Activated CD4-positive, alpha-beta T cell treated with anti-CD3 and anti-CD28 coated beads, Interleukin-2, Interleukin-6, amounts not matched to agents 100 ng/mL and 50 ng/mL, durations not matched to agents 16 hours and 8 hours (primary cell): ENCODE measurements at regions not wholly inside any gene's neighbourhood (a gene's known extent, or its start where the extent isn't known, plus 50 kb on each side); places are given as distances from the start of the nearest gene placed in this dataset.

Source experiments
- DNase-seq: peaks from one replicate; pipeline ENCODE4 v3.0.0-alpha.2; 2020

DNA sequence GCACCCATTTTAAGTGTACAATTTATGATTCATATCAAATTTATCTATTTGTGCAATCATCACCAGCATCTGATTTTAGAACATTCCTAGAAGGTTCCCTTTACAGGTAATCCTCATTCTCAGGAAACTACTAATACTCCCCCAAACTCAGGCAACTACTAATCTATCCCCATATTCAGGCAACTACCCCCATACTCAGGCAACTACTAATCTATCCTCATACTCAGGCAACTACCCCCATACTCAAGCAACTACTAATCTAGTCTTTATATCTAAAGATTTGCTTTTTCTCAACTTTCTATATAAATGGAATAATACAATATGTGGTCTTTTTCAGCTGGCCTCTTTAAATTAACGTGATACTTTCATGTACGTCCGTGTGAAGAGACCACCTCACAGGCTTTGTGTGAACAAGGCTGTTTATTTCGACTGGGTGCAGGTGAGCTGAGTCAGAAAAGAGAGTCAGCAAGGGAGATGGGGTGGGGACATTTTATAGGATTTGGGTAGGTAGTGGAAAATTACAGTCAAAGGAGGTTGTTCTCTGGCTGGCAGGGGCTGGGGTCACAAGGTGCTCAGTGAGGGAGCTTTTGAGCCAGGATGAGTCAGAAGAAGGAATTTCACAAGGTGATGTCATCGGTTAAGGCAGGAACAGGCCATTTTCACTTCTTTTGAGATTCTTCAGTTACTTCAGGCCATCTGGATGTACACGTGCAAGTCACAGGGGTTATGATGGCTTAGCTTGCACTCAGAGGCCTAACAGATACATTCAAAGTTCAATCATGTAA lies 1444.5 kb upstream of the CADM2 start:
- DNase-seq: no peak

DNA sequence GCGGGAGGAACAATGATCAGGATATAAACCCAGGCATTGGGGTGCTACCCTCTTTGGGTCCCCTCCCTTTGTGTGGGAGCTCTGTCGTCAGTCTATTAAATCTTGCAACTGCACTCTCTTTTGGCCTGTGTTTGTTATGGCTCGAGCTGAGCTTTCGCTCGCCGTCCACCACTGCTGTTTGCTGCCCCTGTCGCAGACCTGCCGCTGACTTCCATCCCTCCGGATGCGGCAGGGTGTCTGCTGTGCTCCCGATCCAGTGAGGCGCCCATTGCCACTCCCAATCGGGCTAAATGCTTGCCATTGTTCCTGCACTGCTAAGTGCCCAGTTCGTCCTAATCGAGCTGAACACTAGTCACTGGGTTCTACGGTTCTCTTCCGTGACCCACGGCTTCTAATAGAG lies 1443.7 kb upstream of the CADM2 start:
- no peak for DNase-seq

DNA sequence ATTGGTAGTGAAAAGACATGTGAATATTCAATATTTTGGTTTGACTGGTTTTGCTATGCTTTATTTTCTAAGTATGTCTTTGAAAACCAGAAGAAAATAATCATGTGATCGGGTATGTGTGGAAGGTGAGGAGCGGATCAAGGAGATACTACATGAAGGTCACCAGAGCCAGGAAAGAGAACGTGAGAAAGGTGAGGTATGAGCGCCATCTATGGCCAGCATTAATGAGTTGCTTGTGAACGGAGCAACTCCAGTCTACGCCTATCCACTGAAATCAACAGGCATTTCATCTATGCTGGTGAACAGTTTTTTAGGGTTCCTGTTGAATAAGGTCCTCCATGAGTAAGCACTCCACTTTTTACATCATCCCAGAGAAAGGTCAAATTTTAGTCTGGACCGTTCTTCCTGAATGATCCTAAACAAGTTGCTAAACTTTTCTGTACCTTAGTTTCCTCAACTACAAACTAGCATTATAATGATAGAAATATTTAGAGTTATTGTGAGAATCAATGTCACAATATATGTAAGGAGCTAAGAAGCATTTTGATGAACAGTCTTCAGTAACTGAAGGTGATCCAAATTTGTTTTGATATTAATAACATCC lies 1435.2 kb upstream of the CADM2 start:
- peak; percentile 33 for DNase-seq

DNA sequence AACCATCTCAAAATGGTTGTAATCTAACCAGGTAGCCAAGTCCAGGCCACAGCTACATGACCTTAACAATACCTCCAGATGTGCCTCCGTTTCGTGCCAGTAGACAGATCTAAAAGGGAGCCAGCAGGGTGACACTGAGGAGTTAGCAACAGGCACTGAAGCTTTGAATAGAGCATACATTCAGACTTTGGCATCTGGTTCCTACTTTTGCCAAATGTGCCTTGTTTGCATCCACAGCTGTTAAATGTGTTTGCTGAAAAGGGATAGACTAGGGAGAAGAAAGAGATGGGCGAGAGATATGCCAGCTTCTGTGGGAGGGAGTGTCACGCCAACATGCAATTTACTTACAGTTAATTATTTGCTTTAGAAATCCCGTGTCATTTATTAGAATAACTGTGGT lies 1433.9 kb upstream of the CADM2 start:
- DNase-seq: no peak

DNA sequence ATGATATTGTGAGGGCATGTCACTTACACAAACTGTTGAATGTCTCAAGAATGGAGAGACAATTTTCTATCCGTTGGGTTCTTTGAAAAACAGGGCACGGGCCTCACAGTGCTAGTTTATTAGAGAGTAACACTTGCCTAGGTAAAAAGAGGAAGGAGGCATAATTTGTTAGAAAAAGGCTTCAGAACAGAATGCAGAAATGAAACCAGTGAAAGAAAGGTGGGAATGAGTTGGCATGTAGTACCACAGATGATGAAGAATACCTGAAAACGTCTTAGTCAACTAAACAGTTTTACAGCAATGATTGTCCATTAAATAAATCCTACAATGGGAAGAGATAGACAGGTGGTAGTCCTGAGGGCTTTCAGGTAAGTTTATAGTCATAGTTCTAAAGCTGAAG lies 1399.7 kb upstream of the CADM2 start:
- no peak for DNase-seq

DNA sequence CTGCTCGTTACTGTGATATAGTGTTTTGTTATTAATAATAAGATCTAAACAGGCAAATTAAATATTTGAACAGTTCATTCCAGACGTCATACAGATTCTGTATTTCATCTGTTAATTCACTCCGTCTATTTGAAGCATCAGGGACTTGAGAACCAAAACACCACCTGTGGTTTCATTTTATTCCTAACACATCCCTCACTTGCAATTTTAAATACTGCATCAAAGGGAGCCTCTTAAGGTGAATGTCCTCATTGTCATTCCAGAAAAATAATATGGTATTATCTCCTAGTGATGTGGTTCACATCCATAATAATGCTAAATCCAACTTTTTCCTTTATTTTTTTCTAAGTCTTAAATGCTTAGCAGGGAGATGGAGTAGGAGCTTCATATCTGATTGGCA lies 1390.9 kb upstream of the CADM2 start:
- no peak for DNase-seq

DNA sequence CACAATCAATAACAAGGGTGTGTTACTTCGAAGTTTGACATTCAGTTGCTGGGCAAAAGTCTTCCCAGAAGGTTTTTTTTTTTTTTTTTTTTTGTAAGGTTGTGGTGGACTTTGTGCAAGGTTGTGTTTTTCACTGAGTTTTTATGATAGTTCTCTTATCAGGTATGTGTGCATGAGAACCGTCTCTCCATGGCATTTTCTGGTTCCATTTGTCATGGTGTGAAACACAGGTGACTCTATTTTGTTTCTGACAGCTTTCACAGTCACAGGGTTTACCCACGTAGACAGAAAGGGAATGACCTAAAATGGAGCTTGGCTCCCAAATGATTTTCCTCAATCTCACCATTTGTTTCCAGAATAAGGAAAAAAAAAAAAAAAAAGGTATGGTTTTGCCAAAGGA lies 1377.2 kb upstream of the CADM2 start:
- no peak for DNase-seq

DNA sequence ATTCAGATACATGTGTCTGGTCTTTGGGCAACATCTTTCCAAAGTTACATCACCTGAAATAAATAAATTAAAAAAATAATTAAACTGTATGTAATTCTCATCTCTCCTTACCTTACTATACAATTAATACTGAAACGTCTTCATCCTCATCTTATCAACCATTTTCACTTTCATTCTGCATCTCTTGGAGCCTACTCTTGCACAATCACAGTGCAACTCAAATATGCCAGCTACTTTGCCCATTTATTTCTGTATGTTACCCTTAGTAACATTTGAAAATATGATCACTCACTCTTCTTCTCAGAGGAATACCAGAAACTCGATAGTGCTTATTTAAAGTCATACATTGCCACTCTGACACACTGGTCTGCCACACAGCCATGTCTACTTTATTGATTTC lies 1357.1 kb upstream of the CADM2 start:
- DNase-seq: no peak

DNA sequence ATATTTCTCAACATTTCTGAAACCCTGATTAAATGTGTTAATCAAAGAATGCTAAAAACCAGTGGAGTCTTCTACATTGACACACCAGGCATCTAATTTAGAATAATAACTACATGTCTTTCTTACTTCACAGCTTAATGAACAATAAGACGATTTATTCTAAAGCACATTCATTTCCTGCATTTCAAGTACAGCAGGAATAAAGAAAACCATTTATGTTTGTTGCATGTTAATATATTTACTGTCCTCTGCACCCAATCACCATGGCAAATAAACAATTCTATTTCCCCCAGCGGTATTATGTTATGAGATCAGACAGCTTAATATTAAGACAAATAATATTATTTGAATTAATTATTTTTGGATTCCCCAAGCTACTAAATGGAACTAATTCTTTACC lies 1336.3 kb upstream of the CADM2 start:
- no peak for DNase-seq

DNA sequence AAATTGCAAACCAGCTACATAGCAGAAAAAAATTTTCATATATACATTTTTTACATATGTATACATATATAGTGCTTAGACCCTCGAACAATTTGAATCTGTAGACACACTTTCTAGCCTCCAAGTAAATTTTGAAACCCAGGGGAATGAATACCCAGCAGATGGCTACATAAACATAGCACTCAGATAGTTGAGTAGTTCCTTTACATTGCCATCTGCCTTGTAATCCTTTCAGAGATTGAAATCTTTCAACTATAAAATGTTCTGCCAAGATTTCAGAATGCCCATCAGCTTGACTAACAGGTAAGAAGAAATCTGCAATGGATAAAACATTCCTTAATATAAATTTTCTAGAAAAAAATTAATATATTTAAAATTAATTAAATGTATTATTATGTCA lies 1333.5 kb upstream of the CADM2 start:
- DNase-seq: no peak

DNA sequence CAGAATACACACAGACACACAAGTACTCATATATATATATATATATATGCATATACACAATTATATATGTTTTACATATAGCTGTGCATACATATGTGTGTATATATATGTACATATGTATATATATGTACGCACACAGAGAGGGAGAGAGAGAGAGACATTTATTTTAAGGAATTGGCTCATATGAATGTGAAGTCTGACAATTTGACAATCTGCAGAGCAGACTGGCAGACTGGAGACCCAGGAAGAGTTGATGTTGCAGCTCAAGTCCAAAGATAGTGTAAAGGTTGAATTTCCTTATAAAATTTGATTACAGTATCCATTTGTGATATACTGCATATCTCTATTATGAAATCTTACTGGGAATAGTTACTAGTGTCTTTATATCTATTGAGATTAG lies 1330.3 kb upstream of the CADM2 start:
- no peak for DNase-seq

DNA sequence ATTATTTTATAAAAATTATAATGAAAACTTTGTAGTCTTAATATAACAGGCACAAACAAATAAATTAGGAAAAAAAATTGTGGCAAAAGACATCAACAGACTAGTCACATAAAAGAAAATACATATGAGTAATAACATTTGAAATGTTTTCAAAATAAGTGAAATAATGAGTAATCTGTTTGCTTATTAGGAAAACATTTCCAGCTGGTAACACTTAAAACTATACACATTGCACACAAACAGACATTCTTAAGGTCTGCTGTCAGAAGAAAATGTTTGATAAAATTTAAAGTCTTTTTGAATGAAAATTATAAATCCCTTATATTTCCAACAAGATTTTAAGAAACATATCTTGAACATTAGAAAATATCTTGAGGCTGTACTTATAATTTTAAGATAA lies 1326.3 kb upstream of the CADM2 start:
- DNase-seq: no peak

DNA sequence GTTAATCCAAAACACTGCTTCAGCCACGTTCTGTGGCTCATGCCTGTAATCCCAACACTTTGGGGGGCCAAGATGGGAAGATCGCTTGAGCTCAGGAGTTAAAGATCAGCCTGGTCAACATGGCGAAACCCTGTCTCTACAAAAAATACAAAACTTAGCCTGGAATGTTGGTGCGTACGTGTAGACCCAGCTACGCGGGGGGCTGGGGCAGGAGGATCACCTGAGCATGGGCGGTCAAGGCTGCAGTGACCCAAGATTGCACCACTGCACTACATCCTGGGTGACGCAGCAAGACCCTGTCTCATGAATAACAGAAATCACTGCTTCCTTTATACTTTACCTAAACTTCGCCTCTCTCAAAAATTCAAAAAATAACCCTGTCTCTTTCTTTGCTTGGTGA lies 1325.0 kb upstream of the CADM2 start:
- no peak for DNase-seq

DNA sequence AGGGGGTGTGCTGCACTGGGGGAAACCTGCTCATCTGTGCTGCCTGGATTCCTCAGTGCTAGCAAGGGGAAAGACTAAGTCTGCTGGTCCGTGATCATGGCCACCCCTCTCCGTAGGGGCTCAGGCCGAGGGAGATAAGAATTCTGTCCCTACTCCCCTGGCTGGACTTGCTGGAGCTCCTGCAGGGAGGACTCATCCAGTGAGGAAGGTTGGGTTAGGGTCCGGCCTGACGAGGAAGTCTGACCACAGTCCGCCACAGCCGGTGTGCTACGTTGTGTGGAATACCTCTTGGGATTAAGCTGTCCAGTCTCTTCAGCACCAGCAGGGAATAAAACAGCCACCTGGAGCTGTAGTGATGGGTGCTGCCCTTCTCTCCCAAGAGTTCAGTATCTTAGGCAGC lies 1309.1 kb upstream of the CADM2 start:
- DNase-seq: no peak

DNA sequence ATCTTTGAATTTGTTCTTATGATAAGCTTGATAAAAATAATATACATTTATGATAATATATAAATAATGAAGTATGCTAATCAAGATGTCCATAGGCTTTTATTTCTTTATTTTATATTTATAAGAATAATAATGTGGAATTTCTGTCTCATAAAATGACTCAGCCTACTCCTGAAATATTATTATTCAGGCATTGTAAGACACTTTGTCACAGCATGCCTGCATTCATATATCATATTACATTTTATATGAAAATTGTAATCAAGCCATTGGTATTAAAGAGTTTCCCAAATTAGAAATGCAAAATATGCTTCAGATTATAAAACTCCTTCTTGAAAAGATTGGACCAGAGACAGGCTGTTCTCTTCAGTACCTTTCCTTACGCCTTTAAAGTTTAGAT lies 1303.7 kb upstream of the CADM2 start:
- no peak for DNase-seq

DNA sequence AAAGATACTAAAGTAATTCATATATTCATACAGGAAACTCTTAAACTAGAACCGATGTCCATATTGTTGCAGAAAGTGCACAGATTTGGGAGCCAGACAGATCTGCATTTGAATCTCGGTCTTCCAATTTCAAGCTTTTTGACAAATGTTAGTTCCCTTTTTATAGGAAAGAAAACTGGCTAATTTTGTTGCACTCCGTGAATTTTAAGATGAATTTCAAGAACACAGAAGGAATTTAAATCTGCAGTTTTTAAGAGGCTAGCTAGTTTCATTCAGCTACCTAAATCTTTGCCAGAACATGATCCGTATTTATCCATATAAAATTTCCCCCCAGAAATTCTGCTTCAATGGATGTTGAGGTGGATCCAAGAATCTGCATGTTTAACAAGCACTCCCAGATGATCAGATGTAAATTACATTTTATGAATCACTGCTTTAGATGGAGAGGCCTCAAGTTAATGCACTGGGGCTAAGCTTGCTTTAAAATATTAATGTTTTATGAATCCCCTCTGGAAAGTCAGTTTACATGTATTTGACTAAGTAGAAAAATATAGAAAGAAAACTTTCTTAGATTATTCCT lies 1296.3 kb upstream of the CADM2 start:
- no peak for DNase-seq

DNA sequence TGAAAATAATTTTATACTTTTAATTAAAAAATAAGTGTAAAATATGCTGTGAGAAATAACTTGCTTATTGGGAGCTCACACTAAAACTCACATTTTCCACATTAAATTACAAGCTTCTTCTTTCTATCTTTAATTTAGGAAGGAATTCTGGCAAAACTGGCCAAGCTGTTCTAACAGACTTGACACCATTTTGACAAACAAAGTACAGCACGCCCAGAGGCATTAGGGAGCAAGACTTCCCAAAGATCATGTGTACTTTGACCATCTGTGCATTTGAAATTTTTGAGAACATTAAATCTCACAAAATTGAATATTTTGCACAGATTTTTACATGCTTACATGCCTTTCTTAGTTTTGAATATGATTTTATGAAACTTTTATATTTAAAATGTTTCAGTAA lies 1288.4 kb upstream of the CADM2 start:
- no peak for DNase-seq

DNA sequence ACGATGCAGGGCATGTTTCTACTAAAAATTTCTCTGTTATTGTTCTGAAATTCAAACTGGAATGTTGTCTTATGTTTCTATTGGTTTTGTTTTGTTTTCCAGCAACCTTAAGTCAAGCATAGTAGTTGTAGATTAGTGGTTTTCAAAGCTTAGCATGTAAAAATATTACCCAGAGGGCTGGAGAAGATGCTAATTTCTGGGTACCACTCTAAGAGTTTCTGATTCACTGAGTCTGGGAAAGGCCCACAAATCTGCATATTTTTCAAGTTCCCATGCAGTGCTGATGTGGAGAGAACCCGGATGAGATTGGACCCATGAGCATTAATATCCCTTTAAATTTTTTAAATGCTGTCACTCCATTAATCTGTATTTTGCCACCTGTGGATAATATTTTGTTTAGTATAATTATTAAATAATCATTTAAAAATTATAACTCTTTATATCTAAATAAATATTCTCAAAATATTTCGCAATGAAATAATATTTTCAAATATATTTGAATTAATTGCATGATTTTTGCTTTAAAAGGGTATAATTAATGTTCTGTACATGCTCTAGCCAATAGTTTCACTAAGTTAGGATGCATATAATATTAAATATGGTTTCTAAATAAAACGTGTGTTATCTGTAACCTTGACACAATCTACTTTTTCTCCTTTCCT lies 1274.7 kb upstream of the CADM2 start:
- no peak for DNase-seq

DNA sequence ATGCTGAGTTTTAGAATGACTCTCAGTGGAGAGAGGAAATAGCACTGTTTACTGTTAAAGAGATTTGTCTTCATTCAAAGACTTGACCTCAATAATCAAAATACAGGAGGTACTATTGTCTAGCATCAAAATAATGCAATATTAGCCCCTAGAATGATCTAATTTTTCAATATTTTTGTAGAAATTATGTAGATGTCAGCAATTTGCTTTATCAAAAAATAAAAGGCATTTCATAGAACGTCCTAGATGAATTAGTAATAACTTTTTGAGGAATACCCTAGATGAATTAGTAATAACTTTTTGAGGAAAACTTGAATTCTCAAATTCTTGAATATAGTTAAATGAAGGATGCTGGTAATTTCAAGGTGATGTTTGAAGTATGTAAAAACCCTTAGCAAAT lies 1252.1 kb upstream of the CADM2 start:
- DNase-seq: no peak

DNA sequence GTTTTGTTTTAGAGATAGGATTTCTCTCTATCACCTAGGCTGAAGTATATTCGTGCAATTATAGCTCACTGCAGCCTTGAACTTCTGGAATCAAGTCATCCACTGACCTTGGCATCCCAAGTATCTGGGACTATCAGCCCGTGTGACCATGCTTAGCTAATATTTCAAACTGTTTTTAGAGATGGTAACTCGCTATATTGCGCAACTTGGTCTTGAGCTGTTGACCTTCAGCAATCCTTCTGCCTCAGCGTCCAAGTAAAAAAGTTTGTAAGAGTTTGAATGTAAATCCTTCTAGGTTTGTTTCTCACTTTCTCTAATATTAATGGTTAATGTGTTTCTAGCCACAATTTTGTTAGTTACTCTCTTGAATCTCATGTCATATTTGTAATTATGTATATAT lies 1243.5 kb upstream of the CADM2 start:
- DNase-seq: no peak

DNA sequence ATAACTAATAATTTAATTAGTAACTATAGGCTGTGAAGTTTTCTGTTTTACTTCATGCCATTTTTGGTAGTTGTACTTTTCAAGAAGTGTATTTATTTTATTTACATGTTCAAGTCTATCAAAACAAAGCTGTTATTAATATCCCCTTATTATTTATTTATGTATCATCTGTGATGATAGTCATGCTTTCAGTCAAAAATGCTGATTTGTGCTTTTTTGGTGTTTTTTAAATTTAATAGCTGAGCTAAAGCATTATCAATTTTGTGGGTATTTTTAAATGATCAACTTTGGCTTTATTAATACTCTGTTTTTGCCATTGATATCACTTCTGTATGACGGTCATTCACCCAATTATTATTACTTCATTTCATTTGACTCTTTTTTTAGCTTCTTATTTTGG lies 1229.2 kb upstream of the CADM2 start:
- no peak for DNase-seq

DNA sequence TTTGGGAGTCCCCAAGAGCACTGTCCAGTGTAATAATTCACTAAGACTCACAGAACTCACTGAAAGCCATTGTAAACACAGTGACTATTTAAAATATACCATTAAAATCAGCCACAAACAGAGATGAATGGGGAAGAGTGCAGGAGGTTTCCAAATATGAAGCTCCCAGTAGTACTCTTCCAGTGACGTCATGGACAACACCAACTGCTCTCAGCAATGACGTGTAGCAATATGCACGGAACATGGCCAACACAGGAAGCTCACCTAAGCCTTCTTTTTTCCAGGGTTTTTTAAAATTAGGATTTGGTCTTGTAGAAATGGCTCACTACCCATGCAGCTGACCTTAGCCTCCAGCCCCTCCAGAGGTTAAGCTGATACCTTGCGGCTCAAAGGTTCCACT lies 1224.1 kb upstream of the CADM2 start:
- no peak for DNase-seq

DNA sequence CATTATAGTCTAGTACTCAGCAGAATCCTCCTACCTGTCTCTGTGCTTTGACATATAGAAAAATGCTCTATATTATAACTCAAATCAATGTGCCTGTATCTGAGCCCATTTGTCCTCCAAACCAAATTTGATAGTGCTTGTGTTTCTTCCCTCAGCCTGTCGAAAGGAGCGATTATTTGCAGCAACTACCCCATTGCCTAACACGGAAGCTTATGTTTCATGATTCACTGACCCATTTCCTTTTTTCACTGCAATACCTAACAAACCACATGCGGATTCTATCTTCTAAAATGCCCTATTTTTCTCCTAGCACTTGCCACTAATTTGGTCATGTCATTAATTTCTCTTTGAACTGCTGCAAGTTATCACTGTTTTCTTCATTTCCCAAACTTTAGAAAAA lies 1220.6 kb upstream of the CADM2 start:
- no peak for DNase-seq

DNA sequence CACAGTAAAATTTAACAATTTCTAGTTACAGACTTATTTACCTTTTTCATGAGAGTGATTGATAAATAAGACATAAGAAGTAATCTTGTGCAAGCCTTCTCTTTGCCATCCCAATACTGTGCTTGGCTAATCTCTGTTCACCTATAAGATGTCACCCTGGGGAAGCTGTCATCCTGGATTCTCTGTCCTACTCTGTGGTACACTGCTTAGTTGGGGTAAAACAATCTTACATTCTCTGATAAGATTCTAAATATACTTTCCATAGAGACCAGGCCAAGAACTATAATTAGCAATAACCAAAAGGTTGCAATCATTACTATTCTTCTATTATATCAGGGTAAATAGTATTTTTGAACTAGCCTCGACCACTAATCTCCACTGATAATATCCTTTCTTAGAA lies 1218.3 kb upstream of the CADM2 start:
- DNase-seq: no peak
